Neural progenitor cell (in vitro differentiated cells): ENCODE measurements at regions not wholly inside any gene's neighbourhood (a gene's known extent, or its start where the extent isn't known, plus 50 kb on each side); places are given as distances from the start of the nearest gene placed in this dataset.

Experiments used
- DNase-seq: peaks from one replicate; pipeline ENCODE4 v3.0.0-alpha.2; 2016; ENCODE audit warnings: low spot score
- H2AFZ ChIP-seq: fragments of 200-600 bp; sonication (generic); replicated peaks from 2 replicates; pipeline ENCODE4 v1.6.1; 2016; ENCODE audit warnings: antibody characterized with exemption
- H3F3A ChIP-seq: fragments of 200-600 bp; sonication (generic); 2 replicates; pipeline ENCODE4 v1.6.1; 2016; ENCODE audit warnings: antibody characterized with exemption, low read depth
- H3K27ac ChIP-seq: fragments of 200-600 bp; sonication (generic); 2 replicates; pipeline ENCODE4 v1.5.1; 2016; ENCODE audit warnings: mild to moderate bottlenecking
- H3K27me3 ChIP-seq: fragments of 200-600 bp; sonication (generic); 2 replicates; pipeline ENCODE4 v1.6.1; 2016; ENCODE audit warnings: mild to moderate bottlenecking, moderate library complexity
- H3K36me3 ChIP-seq: fragments of 200-600 bp; sonication (generic); 2 replicates; pipeline ENCODE4 v1.5.1; 2016
- H3K4me1 ChIP-seq: fragments of 200-600 bp; sonication (generic); 2 replicates; pipeline ENCODE4 v1.6.1; 2016; ENCODE audit warnings: mixed run types
- H3K4me2 ChIP-seq: fragments of 200-600 bp; sonication (generic); 2 replicates; pipeline ENCODE4 v1.6.1; 2016
- H3K4me3 ChIP-seq: fragments of 200-600 bp; sonication (generic); 2 replicates; pipeline ENCODE4 v1.5.1; 2016
- H3K79me2 ChIP-seq: fragments of 200-600 bp; sonication (generic); 2 replicates; pipeline ENCODE4 v1.6.1; 2016; ENCODE audit warnings: low read depth
- H3K9ac ChIP-seq: fragments of 200-600 bp; sonication (generic); 2 replicates; pipeline ENCODE4 v1.6.1; 2016
- H3K9me3 ChIP-seq: fragments of 200-600 bp; sonication (generic); 2 replicates; pipeline ENCODE4 v1.5.1; 2016; ENCODE audit warnings: low read depth
- H4K20me1 ChIP-seq: fragments of 200-600 bp; sonication (generic); 2 replicates; pipeline ENCODE4 v1.6.1; 2016; ENCODE audit warnings: low read depth
- H3K27ac Mint-ChIP-seq: 3 replicates; pipeline ENCODE4 v1.8.0; 2021; ENCODE audit warnings: mixed read lengths
- H3K27me3 Mint-ChIP-seq: 2 replicates; pipeline ENCODE4 v1.8.0; 2022; ENCODE audit warnings: low read depth, mild to moderate bottlenecking, inconsistent platforms, moderate library complexity, mixed read lengths; ENCODE audit not compliant: insufficient read depth
- H3K36me3 Mint-ChIP-seq: 3 replicates; pipeline ENCODE4 v1.8.0; 2021; ENCODE audit warnings: mixed read lengths
- H3K4me1 Mint-ChIP-seq: 3 replicates; pipeline ENCODE4 v1.8.0; 2021; ENCODE audit warnings: mixed read lengths
- H3K4me3 Mint-ChIP-seq: 3 replicates; pipeline ENCODE4 v1.8.0; 2021; ENCODE audit warnings: mild to moderate bottlenecking, moderate library complexity, mixed read lengths
- H3K9me3 Mint-ChIP-seq: 3 replicates; pipeline ENCODE4 v1.8.0; 2020; ENCODE audit warnings: mixed read lengths
- CTCF ChIP-seq: fragments of 200-600 bp; sonication (generic); IDR thresholded peaks from 2 replicates; pipeline ENCODE4 v1.5.1; 2017; ENCODE audit warnings: antibody characterized with exemption, mild to moderate bottlenecking
- EZH2 ChIP-seq: fragments of 200-600 bp; sonication (generic); IDR thresholded peaks from 2 replicates; pipeline ENCODE4 v1.6.1; 2017; ENCODE audit warnings: antibody characterized with exemption, mild to moderate bottlenecking, moderate library complexity
- EZH2phosphoT487 ChIP-seq: fragments of 200-600 bp; sonication (generic); IDR thresholded peaks from 2 replicates; pipeline ENCODE4 v1.6.1; 2017; ENCODE audit warnings: antibody characterized with exemption

- no peaks in the 10 kb centered on the region for H3K36me3 ChIP-seq
- Mint-ChIP-seq H3K9me3 (no peaks in the 10 kb centered on the region), H3K27ac (peak overlapping the region; percentile 23), H3K36me3 (no peaks in the 10 kb centered on the region), H3K4me3 (peak overlapping the region; percentile 42), H3K27me3 (peaks cover 5% of the 10 kb centered on the region), H3K4me1 (peaks cover 60% of the 10 kb centered on the region)
- H3K9ac ChIP-seq: no peak overlapping the region
- peaks cover 13% of the 10 kb centered on the region for H3F3A ChIP-seq
- TF ChIP-seq CTCF: no peak
- no peak for TF ChIP-seq EZH2phosphoT487
- TF ChIP-seq EZH2: no peak
- H3K4me3 ChIP-seq: no peak overlapping the region
- no peaks in the 10 kb centered on the region for H3K27me3 ChIP-seq
- DNase-seq: peak; percentile 30
- H3K9me3 ChIP-seq: no peaks in the 10 kb centered on the region
- H3K79me2 ChIP-seq: no peaks in the 10 kb centered on the region
- H3K4me1 ChIP-seq: peaks cover 49% of the 10 kb centered on the region
- H4K20me1 ChIP-seq: no peaks in the 10 kb centered on the region
- peak overlapping the region; percentile 59 for H3K4me2 ChIP-seq
- no peak overlapping the region for H3K27ac ChIP-seq
- no peak overlapping the region for H2AFZ ChIP-seq
Observed at GRCh38 chr4:108334031-108334430, 165.3 kb upstream of the LEF1 start.

GRCh38 chr4:108333353-108333942 lies 164.7 kb upstream of the LEF1 start:
- Histone ChIP-seq H3K9me3 (no peaks in the 10 kb centered on the region), H3K4me1 (peaks cover 47% of the 10 kb centered on the region), H3K79me2 (no peaks in the 10 kb centered on the region), H3K4me3 (no peak overlapping the region), H3F3A (peaks cover 13% of the 10 kb centered on the region), H4K20me1 (no peaks in the 10 kb centered on the region), H3K27me3 (no peaks in the 10 kb centered on the region), H3K9ac (no peak overlapping the region), H3K4me2 (peak overlapping the region; percentile 6), H3K36me3 (no peaks in the 10 kb centered on the region), H2AFZ (no peak overlapping the region), H3K27ac (no peak overlapping the region)
- Mint-ChIP-seq H3K4me3 (peak overlapping the region; percentile 42), H3K27me3 (peaks cover 5% of the 10 kb centered on the region), H3K36me3 (no peaks in the 10 kb centered on the region), H3K9me3 (no peaks in the 10 kb centered on the region), H3K4me1 (peaks cover 54% of the 10 kb centered on the region), H3K27ac (peak overlapping the region; percentile 31)
- no peak for TF ChIP-seq EZH2phosphoT487
- TF ChIP-seq CTCF: no peak
- TF ChIP-seq EZH2: no peak
- no peak for DNase-seq

GRCh38 chr4:108331905-108332632 lies 163.3 kb upstream of the LEF1 start:
- DNase-seq: no peak
- no peaks in the 10 kb centered on the region for H4K20me1 ChIP-seq
- TF ChIP-seq EZH2: no peak
- TF ChIP-seq EZH2phosphoT487: no peak
- TF ChIP-seq CTCF: no peak
- H3K36me3 Mint-ChIP-seq: no peaks in the 10 kb centered on the region
- H3K27me3 ChIP-seq: no peaks in the 10 kb centered on the region
- H3K4me1 ChIP-seq: peaks cover 36% of the 10 kb centered on the region
- H3K9me3 ChIP-seq: no peaks in the 10 kb centered on the region
- peak overlapping the region; percentile 19 for H3K27ac Mint-ChIP-seq
- H3K79me2 ChIP-seq: no peaks in the 10 kb centered on the region
- H3K4me3 ChIP-seq: no peak overlapping the region
- no peak overlapping the region for H3K4me3 Mint-ChIP-seq
- H3K4me1 Mint-ChIP-seq: peaks cover 40% of the 10 kb centered on the region
- H3K9ac ChIP-seq: no peak overlapping the region
- no peaks in the 10 kb centered on the region for H3K36me3 ChIP-seq
- H3K4me2 ChIP-seq: no peak overlapping the region
- peaks cover 13% of the 10 kb centered on the region for H3F3A ChIP-seq
- H3K9me3 Mint-ChIP-seq: no peaks in the 10 kb centered on the region
- H2AFZ ChIP-seq: no peak overlapping the region
- H3K27ac ChIP-seq: no peak overlapping the region
- peaks cover 5% of the 10 kb centered on the region for H3K27me3 Mint-ChIP-seq
